Neural cell (in vitro differentiated cells): ENCODE measurements at regions not wholly inside any gene's neighbourhood (a gene's known extent, or its start where the extent isn't known, plus 50 kb on each side); places are given as distances from the start of the nearest gene placed in this dataset.

ENCODE experiments used
- H2AFZ ChIP-seq: fragments of 200-600, 300-800 bp; sonication (generic), shearing (Covaris generic); 2 replicates; pipeline ENCODE4 v1.6.0; 2014; ENCODE audit warnings: low read depth, mild to moderate bottlenecking, antibody characterized with exemption, low read length, moderate library complexity
- H3F3A ChIP-seq: fragments of 200-600 bp; shearing (Covaris generic); 2 replicates; pipeline ENCODE4 v1.6.1; 2016; ENCODE audit warnings: mild to moderate bottlenecking, moderate library complexity, mixed read lengths, antibody characterized with exemption, low read length; ENCODE audit not compliant: insufficient read depth, poor library complexity, severe bottlenecking
- H3K27ac ChIP-seq: fragments of 200-600, 300-800 bp; sonication (generic), shearing (Covaris generic); 2 replicates; pipeline ENCODE4 v1.5.1; 2014; ENCODE audit warnings: mild to moderate bottlenecking, low read length, moderate library complexity
- H3K27me3 ChIP-seq: fragments of 300-800, 200-600 bp; sonication (generic), shearing (Covaris generic); 2 replicates; pipeline ENCODE4 v1.6.0; 2014; ENCODE audit warnings: mild to moderate bottlenecking, low read depth, low read length, moderate library complexity; ENCODE audit not compliant: insufficient read depth
- H3K36me3 ChIP-seq: fragments of 300-800, 200-600 bp; sonication (generic), shearing (Covaris generic); 2 replicates; pipeline ENCODE4 v1.5.1; 2014; ENCODE audit warnings: mild to moderate bottlenecking, antibody characterized with exemption, low read length, moderate library complexity; ENCODE audit not compliant: insufficient read depth
- H3K4me2 ChIP-seq: fragments of 300-800, 200-600 bp; sonication (generic), shearing (Covaris generic); 2 replicates; pipeline ENCODE4 v1.6.0; 2014; ENCODE audit warnings: mild to moderate bottlenecking, low read length
- H3K4me3 ChIP-seq: fragments of 300-800, 200-600 bp; sonication (generic), shearing (Covaris generic); 2 replicates; pipeline ENCODE4 v1.5.1; 2014; ENCODE audit warnings: mild to moderate bottlenecking, low read length, moderate library complexity
- H3K79me2 ChIP-seq: fragments of 200-600 bp; shearing (Covaris generic); replicated peaks from 2 replicates; pipeline ENCODE4 v1.6.0; 2014; ENCODE audit warnings: mild to moderate bottlenecking, low read length, moderate library complexity; ENCODE audit not compliant: insufficient read depth
- H3K9ac ChIP-seq: fragments of 300-800, 200-600 bp; sonication (generic), shearing (Covaris generic); 2 replicates; pipeline ENCODE4 v1.6.1; 2016; ENCODE audit warnings: mild to moderate bottlenecking, low read length, mixed read lengths
- H3K9me2 ChIP-seq: fragments of 200-600 bp; shearing (Covaris generic); 2 replicates; pipeline ENCODE4 v1.6.1; 2016; ENCODE audit warnings: mild to moderate bottlenecking, low read length, mixed read lengths; ENCODE audit not compliant: insufficient read depth
- H3K9me3 ChIP-seq: fragments of 200-600, 300-800 bp; sonication (generic), shearing (Covaris generic); 2 replicates; pipeline ENCODE4 v1.6.1; 2016; ENCODE audit warnings: mild to moderate bottlenecking, mixed run types, low read length, moderate library complexity, mixed read lengths
- H4K20me1 ChIP-seq: fragments of 200-600 bp; shearing (Covaris generic); 2 replicates; pipeline ENCODE4 v1.6.1; 2016; ENCODE audit warnings: mild to moderate bottlenecking, mixed run types; ENCODE audit not compliant: insufficient read depth
- CTCF ChIP-seq: fragments of 450-650 bp; IDR thresholded peaks from 2 replicates; pipeline ENCODE4 v1.5.1; 2014; ENCODE audit warnings: antibody characterized with exemption, mild to moderate bottlenecking, moderate library complexity; ENCODE audit not compliant: poor library complexity, severe bottlenecking
- EP300 ChIP-seq: fragments of 450-650 bp; conservative IDR thresholded peaks from 2 replicates; pipeline ENCODE4 v1.6.1; 2014; ENCODE audit warnings: antibody characterized with exemption, mild to moderate bottlenecking, moderate library complexity; ENCODE audit not compliant: poor library complexity, severe bottlenecking
- EZH2 ChIP-seq: fragments of 200-600, 300-800 bp; shearing (Covaris generic), sonication (generic); IDR thresholded peaks from 2 replicates; pipeline ENCODE4 v1.6.1; 2014; ENCODE audit warnings: antibody characterized with exemption, low read length, borderline replicate concordance, mild to moderate bottlenecking; ENCODE audit not compliant: insufficient read depth, poor library complexity, severe bottlenecking
- MXI1 ChIP-seq: fragments of 450-650 bp; conservative IDR thresholded peaks from 2 replicates; pipeline ENCODE4 v1.6.1; 2014; ENCODE audit warnings: antibody characterized with exemption, mild to moderate bottlenecking; ENCODE audit not compliant: poor library complexity, severe bottlenecking
- POLR2AphosphoS5 ChIP-seq: IDR thresholded peaks from 2 replicates; pipeline ENCODE4 v1.6.1; 2012
- RAD21 ChIP-seq: fragments of 450-650 bp; conservative IDR thresholded peaks from 2 replicates; pipeline ENCODE4 v1.6.1; 2014; ENCODE audit warnings: antibody characterized with exemption, mild to moderate bottlenecking, moderate library complexity
- REST ChIP-seq: IDR thresholded peaks from 2 replicates; pipeline ENCODE4 v1.6.1; 2012; ENCODE audit warnings: borderline replicate concordance
- SMC3 ChIP-seq: fragments of 450-650 bp; conservative IDR thresholded peaks from 2 replicates; pipeline ENCODE4 v1.6.1; 2014; ENCODE audit warnings: antibody characterized with exemption, mild to moderate bottlenecking, moderate library complexity; ENCODE audit not compliant: poor library complexity
- TAF1 ChIP-seq: IDR thresholded peaks from 2 replicates; pipeline ENCODE4 v1.6.1; 2012; ENCODE audit warnings: low read depth

DNA sequence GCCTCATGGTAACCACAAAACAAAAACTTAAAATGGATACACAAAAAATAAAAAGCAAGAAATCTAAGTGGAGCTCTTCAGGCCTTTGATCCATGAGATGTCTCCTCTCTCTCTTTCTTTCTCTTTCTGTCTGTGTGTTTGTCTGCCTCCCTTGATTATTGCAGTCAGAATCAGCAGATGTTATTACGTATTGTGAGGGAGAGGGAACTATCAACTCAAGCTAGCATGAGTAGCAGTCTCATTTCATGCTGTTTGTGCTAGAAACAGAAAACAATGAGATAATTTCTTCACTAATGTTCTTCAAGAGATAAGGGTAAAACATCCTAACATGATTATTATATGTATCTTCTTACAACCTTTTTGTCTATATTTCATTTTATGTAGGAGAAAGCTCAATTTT lies 103.7 kb upstream of the PDC start:
- H3K27me3 ChIP-seq: no peaks in the 10 kb centered on the region
- H3F3A ChIP-seq: no peaks in the 10 kb centered on the region
- no peak overlapping the region for H3K27ac ChIP-seq
- no peak overlapping the region for H2AFZ ChIP-seq
- no peak overlapping the region for H3K4me2 ChIP-seq
- H3K36me3 ChIP-seq: no peaks in the 10 kb centered on the region
- no peaks in the 10 kb centered on the region for H3K9me3 ChIP-seq
- H3K9ac ChIP-seq: no peak overlapping the region
- no peaks in the 10 kb centered on the region for H4K20me1 ChIP-seq
- H3K79me2 ChIP-seq: no peaks in the 10 kb centered on the region
- H3K9me2 ChIP-seq: no peaks in the 10 kb centered on the region
- TF ChIP-seq CTCF: no peak
- H3K4me3 ChIP-seq: no peak overlapping the region

GRCh38 chr1:186559601-186560116 lies 98.7 kb upstream of the PDC start:
- no peak overlapping the region for H2AFZ ChIP-seq
- H3K27me3 ChIP-seq: no peaks in the 10 kb centered on the region
- H3K27ac ChIP-seq: no peak overlapping the region
- H3K4me2 ChIP-seq: no peak overlapping the region
- TF ChIP-seq EZH2 (no peak), RAD21 (no peak), TAF1 (no peak), CTCF (no peak), MXI1 (no peak), REST (no peak), SMC3 (no peak), EP300 (no peak), POLR2AphosphoS5 (no peak)
- no peaks in the 10 kb centered on the region for H4K20me1 ChIP-seq
- H3K9me2 ChIP-seq: no peaks in the 10 kb centered on the region
- H3F3A ChIP-seq: no peaks in the 10 kb centered on the region
- no peak overlapping the region for H3K4me3 ChIP-seq
- H3K9me3 ChIP-seq: no peaks in the 10 kb centered on the region
- no peak overlapping the region for H3K9ac ChIP-seq
- H3K36me3 ChIP-seq: no peaks in the 10 kb centered on the region
- no peaks in the 10 kb centered on the region for H3K79me2 ChIP-seq
